Esophagus squamous epithelium (tissue), 5 donors: ENCODE measurements at regions not wholly inside any gene's neighbourhood (a gene's known extent, or its start where the extent isn't known, plus 50 kb on each side); places are given as distances from the start of the nearest gene placed in this dataset.

ENCODE experiments used
- DNase-seq: peaks from one replicate; lab custom pipeline; 2025; lab: John Stamatoyannopoulos, UW
- H3K27ac ChIP-seq, 4 donors: fragments of 200-600 bp; sonication (generic); one replicate each; pipeline ENCODE4 v1.5.1; 2016 to 2019; ENCODE audit warnings: mild to moderate bottlenecking in 1 of 4
- H3K27me3 ChIP-seq, 4 donors: fragments of 200-600 bp; sonication (generic); 1 replicate in 3 of 4; 2 replicates in 1 of 4; pipeline versions ENCODE4 v1.5.1 to v1.6.0; 2017 to 2021; ENCODE audit warnings: antibody characterized with exemption in 1 of 4
- H3K36me3 ChIP-seq, 3 donors: fragments of 200-600 bp; sonication (generic); one replicate each; pipeline ENCODE4 v1.5.1; 2016 to 2019
- H3K4me1 ChIP-seq, 3 donors: fragments of 200-600 bp; sonication (generic); one replicate each; pipeline ENCODE4 v1.5.1; 2017 to 2019
- H3K4me3 ChIP-seq, 4 donors: fragments of 200-600 bp; sonication (generic); 1 replicate in 3 of 4; 2 replicates in 1 of 4; pipeline ENCODE4 v1.5.1; 2016 to 2019; ENCODE audit warnings: mild to moderate bottlenecking in 2 of 4, moderate library complexity in 1 of 4
- H3K9me3 ChIP-seq, 3 donors: fragments of 200-600 bp; sonication (generic); one replicate each; pipeline ENCODE4 v1.5.1; 2016 to 2019
- CTCF ChIP-seq, 6 experiments: fragments of 450-650 bp in 4 of 6; fragments of 200-600 bp in 2 of 6; sonication (generic) in 2 of 6; IDR thresholded peaks; one replicate each; pipeline ENCODE4 v1.5.1; 2016 to 2019; ENCODE audit warnings: antibody characterized with exemption in 6 of 6, mild to moderate bottlenecking in 4 of 6, moderate library complexity in 4 of 6
- POLR2A ChIP-seq, 4 donors: fragments of 450-650 bp; IDR thresholded peaks; one replicate each; pipeline ENCODE4 v1.6.1; 2017; ENCODE audit warnings: antibody characterized with exemption in 4 of 4, mild to moderate bottlenecking in 4 of 4, moderate library complexity in 3 of 4
- WGBS, 2 donors: methylation state at CpG; one replicate each; pipeline ENCODE4 v1.1.5; 2018; 5-methylcytosine and 5-hydroxymethylcytosine counted together
- intact Hi-C: fragments of 100-400 bp; cut with DNase I; formaldehyde crosslinking; loops from one replicate; pipeline ENCODE4 v1.15.0; 2022
- donor health status: DM: yes; HTN: yes; CAD: no.

GRCh38 chr7:15834446-15834845 is 148.0 kb upstream of the MEOX2 start:
- Histone ChIP-seq H3K27ac (no peak overlapping the region), H3K27me3 (no peaks in the 10 kb centered on the region), H3K4me3 (no peak overlapping the region), H3K4me1 (no peaks in the 10 kb centered on the region), H3K36me3 (no peaks in the 10 kb centered on the region), H3K9me3 (no peaks in the 10 kb centered on the region)
- DNase-seq, result no peak
- TF ChIP-seq POLR2A (IDR thresholded peaks at IDR 0.05), result no peak
- intact Hi-C loops, result no loop called here

DNA sequence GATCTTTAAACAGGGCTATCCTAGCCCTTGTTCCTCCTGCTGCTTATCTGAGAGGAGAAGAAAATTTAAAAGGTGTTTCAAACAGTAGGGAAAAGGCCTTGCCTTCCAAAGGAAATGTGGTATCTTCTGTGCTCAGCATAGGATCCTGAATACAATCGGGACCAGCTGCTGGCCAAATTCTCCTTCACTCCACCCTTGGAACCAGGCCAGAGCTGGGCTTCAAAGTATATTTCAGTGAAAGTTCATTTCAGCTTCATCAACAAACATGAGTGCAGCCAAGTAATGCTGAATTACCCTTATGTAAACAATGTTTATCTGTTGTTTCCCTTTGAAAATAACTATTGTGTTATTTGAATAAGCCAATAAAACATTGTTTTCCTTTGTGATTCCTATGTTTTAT is 146.5 kb upstream of the MEOX2 start:
- intact Hi-C loops, result no loop called here
- WGBS, 2 donors, result 17 to 35% methylated on average over 1 of the region's 1 CpG
- TF ChIP-seq CTCF (IDR thresholded peaks at IDR 0.05) (no peak), POLR2A (IDR thresholded peaks at IDR 0.05) (no peak)
- Histone ChIP-seq H3K27me3 (no peaks in the 10 kb centered on the region), H3K4me1 (no peaks in the 10 kb centered on the region), H3K4me3 (no peak overlapping the region), H3K36me3 (no peaks in the 10 kb centered on the region), H3K27ac (peak overlapping the region in 1 of 4 donors; percentile 16), H3K9me3 (no peaks in the 10 kb centered on the region)
- DNase-seq, result no peak

DNA sequence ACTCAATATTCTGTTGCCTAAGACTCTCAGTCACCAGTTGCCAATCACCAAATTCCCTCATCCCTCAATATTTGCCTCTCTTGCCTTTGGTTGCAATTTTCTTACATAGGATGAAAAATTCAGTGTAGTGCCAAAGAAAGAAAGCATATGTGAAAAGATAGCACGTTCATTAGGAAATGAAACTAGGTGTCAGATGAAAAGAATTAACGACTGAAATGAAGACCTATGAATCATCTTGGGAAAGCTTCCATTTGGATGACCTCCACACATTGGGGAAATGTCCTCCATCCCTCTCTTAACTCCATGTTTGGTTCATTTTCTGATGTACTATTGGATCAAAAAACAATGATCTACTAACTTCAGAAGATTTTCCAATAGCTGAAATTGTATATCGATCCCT is 145.1 kb upstream of the MEOX2 start:
- Histone ChIP-seq H3K27me3 (no peaks in the 10 kb centered on the region), H3K4me1 (no peaks in the 10 kb centered on the region), H3K36me3 (no peaks in the 10 kb centered on the region), H3K27ac (no peak overlapping the region), H3K9me3 (no peaks in the 10 kb centered on the region), H3K4me3 (no peak overlapping the region)
- TF ChIP-seq POLR2A (IDR thresholded peaks at IDR 0.05) (no peak), CTCF (IDR thresholded peaks at IDR 0.05) (no peak)
- intact Hi-C loops, result no loop called here
- WGBS, 2 donors, result 38 to 47% methylated on average over 3 of the region's 3 CpGs
- no peak for DNase-seq

DNA sequence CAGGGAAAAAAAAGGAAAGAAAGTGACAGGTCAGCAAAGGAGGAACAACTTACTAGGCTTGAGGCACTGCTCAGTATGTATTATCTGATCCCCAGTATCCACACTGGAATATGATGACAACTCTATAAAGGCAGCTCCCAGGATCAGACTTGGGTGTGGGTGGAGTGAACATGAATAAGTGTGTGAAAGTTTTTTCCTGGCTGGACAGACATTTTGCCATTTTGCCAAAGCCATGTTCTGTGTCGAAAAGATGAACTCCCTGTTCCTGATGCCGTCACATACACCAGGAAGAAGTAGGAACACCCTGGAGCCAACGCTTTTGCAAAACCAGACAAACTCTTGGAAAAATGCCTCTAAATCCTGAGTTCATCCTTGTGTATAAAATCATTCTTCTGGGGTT is 143.2 kb upstream of the MEOX2 start:
- H3K4me3 ChIP-seq, result no peak overlapping the region
- TF ChIP-seq POLR2A (IDR thresholded peaks at IDR 0.05), result no peak
- no peak for TF ChIP-seq CTCF (IDR thresholded peaks at IDR 0.05)
- H3K36me3 ChIP-seq, result no peaks in the 10 kb centered on the region
- intact Hi-C loops, result no loop called here
- WGBS, 2 donors, result 64 to 68% methylated on average over 3 of the region's 3 CpGs
- no peak for DNase-seq
- no peaks in the 10 kb centered on the region for H3K27me3 ChIP-seq
- H3K9me3 ChIP-seq, result no peaks in the 10 kb centered on the region
- H3K4me1 ChIP-seq, result no peaks in the 10 kb centered on the region
- H3K27ac ChIP-seq, result peak overlapping the region in 1 of 4 donors; percentile 6

DNA sequence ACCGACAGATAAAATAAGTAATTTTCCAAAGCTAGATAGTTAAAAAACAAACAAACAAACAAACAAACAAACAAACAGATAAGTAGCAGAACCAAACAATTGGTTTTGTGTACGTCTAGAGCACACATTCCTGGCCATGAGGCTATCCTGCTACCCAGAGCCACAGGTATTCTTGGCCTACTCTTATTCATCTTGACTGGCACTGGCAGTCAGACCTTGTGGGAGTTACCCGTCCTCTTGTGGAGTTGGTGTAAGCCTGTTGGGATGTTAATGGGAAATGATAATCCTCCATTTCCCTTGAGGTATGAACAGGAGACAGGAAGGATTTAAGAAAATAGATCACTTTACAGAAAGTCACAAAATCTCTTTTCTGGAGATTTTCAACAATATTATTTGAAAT is 142.4 kb upstream of the MEOX2 start:
- 79 to 87% methylated on average over 3 of the region's 3 CpGs for WGBS, 2 donors
- DNase-seq, result no peak
- intact Hi-C loops, result no loop called here
- Histone ChIP-seq H3K27ac (no peak overlapping the region), H3K9me3 (no peaks in the 10 kb centered on the region), H3K27me3 (no peaks in the 10 kb centered on the region), H3K4me3 (no peak overlapping the region), H3K4me1 (no peaks in the 10 kb centered on the region), H3K36me3 (no peaks in the 10 kb centered on the region)
- no peak for TF ChIP-seq CTCF (IDR thresholded peaks at IDR 0.05)
- no peak for TF ChIP-seq POLR2A (IDR thresholded peaks at IDR 0.05)
